Naive thymus-derived CD4-positive, alpha-beta T cell (primary cell): ENCODE measurements at regions not wholly inside any gene's neighbourhood (a gene's known extent, or its start where the extent isn't known, plus 50 kb on each side); places are given as distances from the start of the nearest gene placed in this dataset.

Source experiments
- ATAC-seq: fragments of 150-1000 bp; cut with Tn5 transposase; 2 replicates; pipeline ENCODE4 v1.10.0; 2021; ENCODE audit warnings: mild to moderate bottlenecking, moderate library complexity
- CTCF ChIA-PET: fragments of 350-600 bp; sonication (Branson Sonifier 250); formaldehyde crosslinking; loops from one replicate; lab custom pipeline; 2021; ENCODE audit warnings: antibody characterized with exemption; lab: Charles Lee
- POLR2A ChIA-PET: fragments of 350-600 bp; sonication (Branson Sonifier 250); formaldehyde crosslinking; loops from one replicate; lab custom pipeline; 2021; ENCODE audit warnings: antibody characterized with exemption, inconsistent platforms; lab: Charles Lee
- DNase-seq, 9 donors: peaks; one replicate each; pipeline versions ENCODE4 v3.0.0 to v3.0.0-alpha.2; 2020 to 2022; ENCODE audit warnings: mixed read lengths in 1 of 9
- H3K27ac ChIP-seq: one replicate; pipeline ENCODE4 v1.7.0; 2013; ENCODE audit warnings: mild to moderate bottlenecking, low read depth, low read length, moderate library complexity
- H3K27me3 ChIP-seq, 2 donors: one replicate each; pipeline ENCODE4 v1.7.0; 2013; ENCODE audit warnings: low read length in 2 of 2, mild to moderate bottlenecking in 2 of 2, moderate library complexity in 2 of 2; ENCODE audit not compliant: control insufficient read depth in 2 of 2, insufficient read depth in 2 of 2
- H3K36me3 ChIP-seq, 3 experiments: 1 replicate in 2 of 3; 2 replicates in 1 of 3; pipeline ENCODE4 v1.7.0; 2013; ENCODE audit warnings: low read length in 3 of 3, mild to moderate bottlenecking in 3 of 3, moderate library complexity in 1 of 3; ENCODE audit not compliant: insufficient read depth in 3 of 3, control insufficient read depth in 2 of 3
- H3K4me1 ChIP-seq, 2 donors: one replicate each; pipeline ENCODE4 v1.7.0; 2013; ENCODE audit warnings: low read length in 2 of 2, mild to moderate bottlenecking in 2 of 2, moderate library complexity in 1 of 2; ENCODE audit not compliant: control insufficient read depth in 2 of 2, insufficient read depth in 2 of 2
- H3K4me3 ChIP-seq: 2 replicates; pipeline ENCODE4 v1.7.0; 2013; ENCODE audit warnings: mild to moderate bottlenecking, low read length
- H3K9me3 ChIP-seq, 3 experiments: 1 replicate in 2 of 3; 2 replicates in 1 of 3; pipeline ENCODE4 v1.7.0; 2013; ENCODE audit warnings: low read length in 3 of 3; ENCODE audit not compliant: control insufficient read depth in 2 of 3
- H3K27ac Mint-ChIP-seq, 9 donors: one replicate each; pipeline ENCODE4 v1.8.0; 2020 to 2022; ENCODE audit warnings: mixed read lengths in 9 of 9, mild to moderate bottlenecking in 8 of 9, moderate library complexity in 5 of 9, inconsistent platforms in 2 of 9
- H3K27me3 Mint-ChIP-seq, 5 donors: one replicate each; pipeline ENCODE4 v1.8.0; 2021 to 2022; ENCODE audit warnings: mixed read lengths in 5 of 5, mild to moderate bottlenecking in 1 of 5
- H3K36me3 Mint-ChIP-seq, 5 donors: one replicate each; pipeline ENCODE4 v1.8.0; 2020 to 2022; ENCODE audit warnings: mixed read lengths in 5 of 5, mild to moderate bottlenecking in 3 of 5, inconsistent platforms in 1 of 5
- H3K4me1 Mint-ChIP-seq, 7 donors: one replicate each; pipeline ENCODE4 v1.8.0; 2020 to 2022; ENCODE audit warnings: mixed read lengths in 7 of 7, mild to moderate bottlenecking in 3 of 7, inconsistent platforms in 1 of 7
- H3K4me3 Mint-ChIP-seq, 10 donors: one replicate each; pipeline ENCODE4 v1.8.0; 2020 to 2022; ENCODE audit warnings: mild to moderate bottlenecking in 10 of 10, mixed read lengths in 10 of 10, moderate library complexity in 6 of 10, inconsistent platforms in 2 of 10
- H3K9me3 Mint-ChIP-seq, 11 donors: one replicate each; pipeline ENCODE4 v1.8.0; 2020 to 2022; ENCODE audit warnings: mixed read lengths in 11 of 11, mild to moderate bottlenecking in 4 of 11, inconsistent platforms in 1 of 11, moderate library complexity in 1 of 11
- intact Hi-C, 2 donors: fragments of 100-400 bp; cut with micrococcal nuclease; formaldehyde crosslinking; loops; one replicate each; pipeline ENCODE4 v1.15.1; 2023

DNA sequence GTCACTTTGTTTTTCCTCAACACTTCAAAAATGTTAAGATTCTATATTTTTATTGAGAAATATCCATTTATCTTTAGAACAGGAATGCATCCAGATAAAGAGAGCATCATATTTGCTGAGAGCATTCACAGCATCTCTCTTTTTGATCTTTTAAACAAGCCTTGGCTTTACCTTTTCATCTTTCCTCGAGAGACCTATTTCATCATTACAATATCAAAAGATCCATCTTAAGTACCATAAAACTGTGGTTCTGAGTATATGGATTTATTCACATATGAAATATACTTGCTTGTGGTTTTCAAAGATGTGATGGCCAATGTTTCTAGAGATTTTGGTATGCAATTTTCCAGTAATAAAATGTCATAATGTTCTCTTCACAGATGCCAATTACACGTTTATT, 1140.9 kb downstream of the GATA3 start:
- H3K27ac Mint-ChIP-seq, result no peak overlapping the region
- peaks cover 0 to 18% (median 14%) of the 10 kb centered on the region in 5 donors for H3K27me3 Mint-ChIP-seq
- no peaks in the 10 kb centered on the region for H3K9me3 Mint-ChIP-seq
- H3K27me3 ChIP-seq, result no peaks in the 10 kb centered on the region
- no peaks in the 10 kb centered on the region for H3K36me3 ChIP-seq
- H3K4me3 Mint-ChIP-seq, result no peak overlapping the region
- no peak overlapping the region for H3K27ac ChIP-seq
- ATAC-seq, result no peak
- H3K4me3 ChIP-seq, result no peak overlapping the region
- intact Hi-C loops, result no loop called here
- no peak for DNase-seq
- peaks cover 0 to 5% (median 0%) of the 10 kb centered on the region in 7 donors for H3K4me1 Mint-ChIP-seq
- no peaks in the 10 kb centered on the region for H3K4me1 ChIP-seq
- ChIA-PET POLR2A (no interaction called here), CTCF (no interaction called here)
- no peaks in the 10 kb centered on the region for H3K9me3 ChIP-seq
- H3K36me3 Mint-ChIP-seq, result no peaks in the 10 kb centered on the region

- no peaks in the 10 kb centered on the region for H3K4me1 Mint-ChIP-seq
- Histone ChIP-seq H3K27me3 (no peaks in the 10 kb centered on the region), H3K27ac (no peak overlapping the region), H3K36me3 (no peaks in the 10 kb centered on the region), H3K9me3 (no peaks in the 10 kb centered on the region), H3K4me1 (no peaks in the 10 kb centered on the region), H3K4me3 (no peak overlapping the region)
- peaks cover 0 to 14% (median 10%) of the 10 kb centered on the region in 5 donors for H3K27me3 Mint-ChIP-seq
- POLR2A ChIA-PET, result no interaction called here
- no peaks in the 10 kb centered on the region for H3K36me3 Mint-ChIP-seq
- no peak overlapping the region for H3K4me3 Mint-ChIP-seq
- H3K27ac Mint-ChIP-seq, result no peak overlapping the region
- ATAC-seq, result no peak
- intact Hi-C loops, result no loop called here
- no peaks in the 10 kb centered on the region for H3K9me3 Mint-ChIP-seq
- CTCF ChIA-PET, result no interaction called here
- DNase-seq, result no peak
Observed at GRCh38 chr10:9198611-9199010, 1144.1 kb downstream of the GATA3 start.

GRCh38 chr10:9205558-9205957, 1151.1 kb downstream of the GATA3 start:
- intact Hi-C loops, result loop anchor here (5.0 to 10.0 kb wide), 4 partner anchors 97 to 1448 kb away; no protein-coding TSS in a partner anchor
- Mint-ChIP-seq H3K4me1 (peaks cover 2 to 8% (median 6%) of the 10 kb centered on the region in 7 donors), H3K27ac (no peak overlapping the region), H3K27me3 (peaks cover 0 to 9% (median 4%) of the 10 kb centered on the region in 5 donors), H3K4me3 (no peak overlapping the region), H3K36me3 (no peaks in the 10 kb centered on the region), H3K9me3 (no peaks in the 10 kb centered on the region)
- H3K27me3 ChIP-seq, result no peaks in the 10 kb centered on the region
- H3K4me3 ChIP-seq, result no peak overlapping the region
- DNase-seq (no peak), ATAC-seq (no peak)
- ChIA-PET CTCF (no interaction called here), POLR2A (interaction anchor here (0.6 kb wide), 1 partner anchor 615 kb away, joined by 8 read pairs; no protein-coding TSS in a partner anchor)
- H3K4me1 ChIP-seq, result no peaks in the 10 kb centered on the region
- H3K9me3 ChIP-seq, result no peaks in the 10 kb centered on the region
- H3K27ac ChIP-seq, result no peak overlapping the region
- no peaks in the 10 kb centered on the region for H3K36me3 ChIP-seq

DNA sequence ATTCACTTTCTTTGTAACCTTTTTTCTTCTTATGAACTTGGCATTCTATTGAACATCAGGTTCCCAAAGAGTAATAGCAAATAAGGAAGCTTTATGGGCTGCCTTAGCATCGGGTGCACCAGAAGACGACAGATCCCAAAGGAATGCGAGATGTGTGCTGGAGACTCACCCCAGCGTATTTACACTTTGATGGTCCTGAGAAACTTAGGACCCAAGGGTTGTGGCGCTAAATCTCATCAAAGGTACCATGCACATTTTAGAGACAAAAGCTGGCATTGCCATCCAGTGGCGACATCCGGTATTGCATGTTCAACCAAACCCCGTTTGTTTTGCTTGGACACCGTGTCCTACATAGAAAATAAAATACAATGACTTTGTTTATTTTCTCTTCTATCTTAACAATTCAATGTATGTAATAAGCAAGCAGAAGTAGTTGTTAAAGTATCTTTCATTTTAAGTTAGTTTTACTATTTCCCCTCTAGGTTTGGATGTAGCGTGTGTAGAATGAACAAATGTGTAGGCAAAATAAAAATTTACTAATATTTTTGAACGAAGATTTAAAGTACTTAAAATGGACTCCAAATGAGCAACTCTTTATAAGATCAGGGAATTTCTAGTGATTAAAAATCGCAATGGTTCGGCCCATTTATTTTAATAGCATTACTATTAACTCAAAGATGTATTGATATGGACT, 1154.8 kb downstream of the GATA3 start:
- Mint-ChIP-seq H3K27ac (no peak overlapping the region), H3K36me3 (no peaks in the 10 kb centered on the region), H3K4me1 (peaks cover 2 to 8% (median 6%) of the 10 kb centered on the region in 7 donors), H3K27me3 (peaks cover 4 to 13% (median 6%) of the 10 kb centered on the region in 5 donors), H3K4me3 (no peak overlapping the region), H3K9me3 (no peaks in the 10 kb centered on the region)
- Histone ChIP-seq H3K9me3 (no peaks in the 10 kb centered on the region), H3K4me3 (no peak overlapping the region), H3K4me1 (no peaks in the 10 kb centered on the region), H3K27me3 (no peaks in the 10 kb centered on the region), H3K27ac (no peak overlapping the region), H3K36me3 (no peaks in the 10 kb centered on the region)
- DNase-seq, result peak; percentile 32 to 75 (median 58)
- CTCF ChIA-PET, result interaction anchor here (0.6 to 1.6 kb wide), 9 partner anchors 20 to 1337 kb away, joined by 3 to 7 read pairs (median 3); no protein-coding TSS in a partner anchor
- intact Hi-C loops, result loop anchor here (1.0 to 10.0 kb wide), 14 partner anchors 93 to 1684 kb away; no protein-coding TSS in a partner anchor
- POLR2A ChIA-PET, result interaction anchor here (0.7 to 1.3 kb wide), 4 partner anchors 194 to 1157 kb away, joined by 3 to 4 read pairs (median 4); no protein-coding TSS in a partner anchor
- peak; percentile 68 for ATAC-seq

GRCh38 chr10:9211228-9211627, 1156.7 kb downstream of the GATA3 start:
- ATAC-seq, result no peak
- no peak for DNase-seq
- Mint-ChIP-seq H3K27me3 (peaks cover 7 to 19% (median 8%) of the 10 kb centered on the region in 5 donors), H3K4me3 (no peak overlapping the region), H3K9me3 (peaks cover 0 to 4% (median 0%) of the 10 kb centered on the region in 11 donors), H3K4me1 (peaks cover 2 to 8% (median 6%) of the 10 kb centered on the region in 7 donors), H3K36me3 (no peaks in the 10 kb centered on the region), H3K27ac (no peak overlapping the region)
- Histone ChIP-seq H3K27me3 (no peaks in the 10 kb centered on the region), H3K4me3 (no peak overlapping the region), H3K36me3 (no peaks in the 10 kb centered on the region), H3K27ac (no peak overlapping the region), H3K9me3 (no peaks in the 10 kb centered on the region), H3K4me1 (no peaks in the 10 kb centered on the region)
- ChIA-PET POLR2A (no interaction called here), CTCF (no interaction called here)
- intact Hi-C loops, result no loop called here

DNA sequence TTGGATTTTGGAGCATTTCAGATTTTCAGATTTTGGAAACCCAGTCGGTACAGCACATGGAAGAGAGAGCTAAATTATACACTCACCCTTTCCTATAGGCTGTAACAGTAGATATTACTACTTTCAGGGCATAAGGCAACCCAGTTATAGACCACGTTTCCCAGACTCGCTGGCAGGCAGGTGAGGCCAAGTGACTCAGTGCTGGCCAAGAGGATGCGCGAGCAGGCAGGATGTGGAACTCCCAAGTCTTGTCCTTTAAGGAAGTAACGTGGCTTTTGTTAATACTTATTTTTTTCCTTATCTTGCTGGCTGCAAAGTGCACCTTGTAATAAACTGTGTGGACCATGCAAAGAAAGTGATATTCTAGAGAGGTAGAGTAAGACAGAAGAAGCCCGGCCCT, 1160.1 kb downstream of the GATA3 start:
- Histone ChIP-seq H3K4me1 (no peaks in the 10 kb centered on the region), H3K27me3 (no peaks in the 10 kb centered on the region), H3K9me3 (no peaks in the 10 kb centered on the region), H3K36me3 (no peaks in the 10 kb centered on the region), H3K27ac (no peak overlapping the region), H3K4me3 (no peak overlapping the region)
- Mint-ChIP-seq H3K36me3 (no peaks in the 10 kb centered on the region), H3K4me3 (no peak overlapping the region), H3K27ac (no peak overlapping the region), H3K9me3 (peaks cover 0 to 4% (median 0%) of the 10 kb centered on the region in 11 donors), H3K4me1 (peaks cover 0 to 7% (median 0%) of the 10 kb centered on the region in 7 donors), H3K27me3 (peaks cover 2 to 32% (median 12%) of the 10 kb centered on the region in 5 donors)
- ATAC-seq (no peak), DNase-seq (no peak)
- ChIA-PET CTCF (interaction anchor here (0.8 kb wide), 1 partner anchor 48 kb away, joined by 3 read pairs; no protein-coding TSS in a partner anchor), POLR2A (no interaction called here)
- intact Hi-C loops, result no loop called here
